ENCODE measurements at regions not wholly inside any gene's neighbourhood (a gene's known extent, or its start where the extent isn't known, plus 50 kb on each side); places are given as distances from the start of the nearest gene placed in this dataset.

GRCh38 chr7:41174521-41174920, 528.4 kb downstream of the INHBA start:
- TF ChIP-seq POLR2A (IDR thresholded peaks at IDR 0.05; ENCODE audit: low read depth, low read length) (no peak), EP300 (IDR thresholded peaks at IDR 0.05; ENCODE audit: borderline replicate concordance in 1 of 2, control insufficient read depth in 1 of 2, low read depth in 2 of 2, low read length in 2 of 2) (no peak), EGR1 (IDR thresholded peaks at IDR 0.05; ENCODE audit: borderline replicate concordance in 1 of 2, low read depth in 2 of 2, low read length in 2 of 2) (no peak), REST (IDR thresholded peaks at IDR 0.05; ENCODE audit: low read depth, low read length) (no peak), POLR2AphosphoS5 (IDR thresholded peaks at IDR 0.05; ENCODE audit: low read length) (no peak), PML (IDR thresholded peaks at IDR 0.05; ENCODE audit: low read length) (no peak), CTCF (IDR thresholded peaks at IDR 0.05 in 2 of 3, conservative IDR thresholded peaks at IDR 0.05 in 1 of 3; ENCODE audit: control insufficient read depth in 2 of 3, extremely low read depth in 1 of 3, insufficient read depth in 1 of 3, low read depth in 3 of 3, low read length in 3 of 3) (no peak), POU2F2 (IDR thresholded peaks at IDR 0.05; ENCODE audit: borderline replicate concordance, low read depth, low read length) (no peak), HDGF (IDR thresholded peaks at IDR 0.05) (no peak), NR2F1 (conservative IDR thresholded peaks at IDR 0.05) (no peak)

All from GM12878 (cell line).